ENCODE measurements at regions not wholly inside any gene's neighbourhood (a gene's known extent, or its start where the extent isn't known, plus 50 kb on each side); places are given as distances from the start of the nearest gene placed in this dataset.
"Not testable (repeated sequence)": the region's sequence is repeated elsewhere in the genome, so short reads cannot be mapped to it uniquely, and the experiment has no call there.

DNA sequence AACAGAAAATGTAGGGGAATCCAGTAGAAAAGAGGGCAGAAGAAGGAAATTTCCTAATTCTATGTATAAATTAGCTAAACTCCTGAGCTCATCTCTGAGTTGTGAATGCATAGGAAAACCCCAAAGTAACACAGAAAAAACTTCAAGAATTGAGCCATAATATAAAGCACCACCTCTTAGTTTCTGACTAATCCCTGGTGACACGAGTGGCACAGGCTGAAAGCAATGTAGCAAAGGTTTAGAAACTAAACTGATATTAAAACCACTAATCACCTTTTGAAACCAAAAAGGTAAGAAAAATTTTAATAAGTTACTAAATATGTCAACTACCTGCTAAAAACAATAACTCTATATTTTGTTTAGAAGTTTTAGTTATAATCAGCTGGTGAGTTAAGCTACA is 255.6 kb upstream of the NECTIN3 start:
- no peak for DNase-seq (ENCODE audit: low read depth in 4 of 4, low spot score in 2 of 4)

DNA sequence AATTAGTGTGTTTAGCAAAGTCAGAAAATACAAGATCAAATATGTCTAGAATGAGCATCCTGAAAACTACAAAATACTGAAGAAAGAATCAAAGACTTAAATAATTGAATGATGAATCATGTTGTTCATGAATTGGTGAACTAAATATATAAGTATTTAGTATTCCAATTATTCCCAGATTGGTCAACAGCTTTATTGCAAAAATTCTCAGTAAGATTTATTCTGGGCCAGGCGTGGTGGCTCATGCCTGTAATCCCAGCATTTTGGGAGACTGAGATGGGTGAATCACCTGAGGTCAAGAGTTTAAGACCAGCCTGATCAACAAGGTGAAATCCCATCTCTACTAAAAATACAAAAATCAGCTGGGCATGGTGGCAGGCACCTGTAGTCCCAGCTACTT is 250.0 kb upstream of the NECTIN3 start:
- DNase-seq (ENCODE audit: low read depth in 4 of 4, low spot score in 2 of 4) = no peak

GRCh38 chr3:110822971-110823370 is 248.6 kb upstream of the NECTIN3 start:
- no peak for DNase-seq (ENCODE audit: low read depth in 4 of 4, low spot score in 2 of 4)

DNA sequence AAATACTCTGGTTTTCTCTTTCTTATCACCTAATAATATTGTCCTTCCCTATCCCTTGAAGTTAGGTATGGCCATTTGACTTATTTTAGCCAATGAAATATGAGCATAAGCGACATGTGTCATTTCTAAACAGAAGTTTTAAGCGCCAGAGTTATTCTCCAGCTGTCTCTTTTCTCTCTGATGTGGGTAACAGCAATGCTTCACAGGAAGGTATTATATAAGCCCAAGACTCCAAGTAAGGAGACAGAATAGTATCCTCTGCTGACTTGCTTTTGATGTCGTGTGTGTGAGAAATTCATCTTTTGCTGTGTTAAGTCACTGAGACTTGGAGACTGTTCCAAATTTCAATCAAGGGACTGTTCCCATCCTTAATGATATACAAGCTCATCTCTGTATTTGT is 224.6 kb upstream of the NECTIN3 start:
- DNase-seq (ENCODE audit: low read depth in 4 of 4, low spot score in 2 of 4) = no peak

- no peak for DNase-seq (ENCODE audit: low read depth in 4 of 4, low spot score in 2 of 4)
Measured at GRCh38 chr3:110849064-110849463, 222.6 kb upstream of the NECTIN3 start.

- no peak for DNase-seq (ENCODE audit: low read depth in 4 of 4, low spot score in 2 of 4)
Measured at GRCh38 chr3:110851736-110852135, 219.9 kb upstream of the NECTIN3 start.

DNA sequence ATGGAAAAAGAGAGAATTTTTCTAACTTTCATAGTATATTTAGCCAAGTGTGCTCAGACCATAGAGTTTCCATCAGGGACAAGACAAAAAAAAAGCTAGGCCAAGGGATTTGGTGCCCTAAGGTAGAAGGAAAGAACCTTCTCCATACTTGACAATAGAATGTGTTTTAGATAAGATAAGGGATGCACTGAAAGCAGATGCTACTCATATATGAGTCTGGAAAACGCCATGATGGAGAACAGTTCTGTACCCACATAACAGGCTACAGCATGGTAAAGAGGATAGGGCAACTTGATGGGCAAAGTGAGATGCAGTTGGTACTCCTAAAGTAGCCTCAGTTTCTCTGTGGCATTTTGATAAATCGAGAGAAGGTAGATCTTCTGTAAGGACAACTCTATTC is 216.4 kb upstream of the NECTIN3 start:
- DNase-seq (ENCODE audit: low read depth in 4 of 4, low spot score in 2 of 4) = no peak

- no peak for DNase-seq (ENCODE audit: low read depth in 4 of 4, low spot score in 2 of 4)
Measured at GRCh38 chr3:110856916-110857315, 214.7 kb upstream of the NECTIN3 start.

- no peak for DNase-seq (ENCODE audit: low read depth in 4 of 4, low spot score in 2 of 4)
Measured at GRCh38 chr3:110858549-110858948, 213.1 kb upstream of the NECTIN3 start.

- no peak for DNase-seq (ENCODE audit: low read depth in 4 of 4, low spot score in 2 of 4)
Measured at GRCh38 chr3:110859336-110859735, 212.3 kb upstream of the NECTIN3 start.

GRCh38 chr3:110859993-110860392 is 211.6 kb upstream of the NECTIN3 start:
- no peak for DNase-seq (ENCODE audit: low read depth in 4 of 4, low spot score in 2 of 4)

DNA sequence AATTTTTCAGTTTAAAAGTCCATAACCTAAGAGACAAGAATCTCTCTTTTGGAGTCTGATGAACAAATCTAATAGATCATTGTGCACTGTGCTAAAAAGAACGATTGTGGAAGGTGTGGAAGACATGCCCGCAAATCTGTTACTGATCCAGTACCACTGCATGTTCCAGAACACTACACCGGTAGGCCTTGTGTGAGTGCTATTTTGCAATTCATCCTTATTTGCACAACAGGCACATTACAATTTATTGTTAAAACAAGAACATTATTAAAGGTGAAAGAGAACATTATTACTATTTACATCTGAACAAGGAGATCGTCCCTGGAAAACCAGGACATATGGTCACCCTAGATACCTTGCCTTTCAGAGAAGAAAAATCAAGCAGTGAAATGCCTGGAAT is 205.7 kb upstream of the NECTIN3 start:
- no peak for DNase-seq (ENCODE audit: low read depth in 4 of 4, low spot score in 2 of 4)

DNA sequence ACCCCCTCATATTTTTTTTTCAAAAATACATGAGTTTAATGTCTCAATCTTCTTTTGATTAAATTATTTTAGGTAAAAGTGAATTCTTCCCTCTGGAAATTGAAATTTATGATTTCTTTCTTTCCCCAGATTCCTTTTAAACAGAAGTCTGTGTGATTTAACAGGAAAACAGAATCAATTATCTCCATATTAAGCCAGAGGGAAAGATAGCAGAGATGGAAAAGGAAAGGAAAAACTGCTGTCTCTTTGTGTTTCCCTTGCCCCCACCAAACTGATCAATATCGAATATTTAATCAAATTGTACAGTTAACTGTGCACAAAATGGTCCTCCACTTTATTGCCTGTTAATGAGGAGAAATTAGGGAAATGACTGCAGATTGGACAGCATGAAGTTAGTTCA is 203.5 kb upstream of the NECTIN3 start:
- no peak for DNase-seq (ENCODE audit: low read depth in 4 of 4, low spot score in 2 of 4)

GRCh38 chr3:110869736-110870135 is 201.9 kb upstream of the NECTIN3 start:
- DNase-seq (ENCODE audit: low read depth in 4 of 4, low spot score in 2 of 4) = no peak

- DNase-seq (ENCODE audit: low read depth in 4 of 4, low spot score in 2 of 4) = no peak
Measured at GRCh38 chr3:110871869-110872268, 199.7 kb upstream of the NECTIN3 start.

DNA sequence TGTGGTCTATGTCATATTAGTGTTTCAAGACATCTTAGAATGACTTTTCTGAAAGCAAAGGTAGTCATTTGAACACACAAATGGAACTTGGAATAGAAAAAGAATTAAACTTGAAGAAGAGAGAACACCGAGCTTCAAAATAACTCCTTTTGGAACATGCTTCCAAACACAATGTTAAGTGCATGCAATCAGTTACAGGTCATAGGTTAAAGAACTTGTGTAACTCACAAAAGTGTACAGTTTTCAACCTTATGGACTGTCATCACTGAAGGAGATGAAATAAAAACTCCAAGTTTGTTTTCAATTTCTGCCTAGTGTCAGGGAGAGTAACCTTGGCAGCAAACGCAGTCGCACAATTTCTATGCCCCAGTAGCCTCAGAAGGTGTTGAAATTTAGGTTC is 192.9 kb upstream of the NECTIN3 start:
- no peak for DNase-seq (ENCODE audit: low read depth in 4 of 4, low spot score in 2 of 4)

GRCh38 chr3:110881069-110881468 is 190.5 kb upstream of the NECTIN3 start:
- DNase-seq (ENCODE audit: low read depth in 4 of 4, low spot score in 2 of 4) = no peak

GRCh38 chr3:110886222-110886893 is 185.3 kb upstream of the NECTIN3 start:
- DNase-seq (ENCODE audit: low read depth in 4 of 4, low spot score in 2 of 4) = no peak

DNA sequence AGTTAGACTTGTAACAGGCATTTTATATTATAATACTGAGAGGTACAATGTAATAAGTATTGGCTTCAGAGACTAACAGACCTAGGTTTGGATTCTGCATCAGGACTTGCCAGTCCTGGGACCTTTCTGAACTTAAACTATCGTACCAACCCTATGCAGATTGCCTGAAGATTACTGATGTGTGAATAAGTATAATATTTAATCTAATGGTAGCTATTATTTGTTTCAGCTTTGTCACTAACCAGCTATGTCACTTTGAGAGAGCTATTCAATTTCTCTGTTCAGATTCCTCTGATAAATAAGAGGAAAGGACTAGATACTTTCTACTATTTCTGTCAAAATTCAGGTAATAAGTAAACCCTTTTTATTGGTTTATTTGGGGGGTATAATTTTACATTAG is 184.4 kb upstream of the NECTIN3 start:
- no peak for DNase-seq (ENCODE audit: low read depth in 4 of 4, low spot score in 2 of 4)

DNA sequence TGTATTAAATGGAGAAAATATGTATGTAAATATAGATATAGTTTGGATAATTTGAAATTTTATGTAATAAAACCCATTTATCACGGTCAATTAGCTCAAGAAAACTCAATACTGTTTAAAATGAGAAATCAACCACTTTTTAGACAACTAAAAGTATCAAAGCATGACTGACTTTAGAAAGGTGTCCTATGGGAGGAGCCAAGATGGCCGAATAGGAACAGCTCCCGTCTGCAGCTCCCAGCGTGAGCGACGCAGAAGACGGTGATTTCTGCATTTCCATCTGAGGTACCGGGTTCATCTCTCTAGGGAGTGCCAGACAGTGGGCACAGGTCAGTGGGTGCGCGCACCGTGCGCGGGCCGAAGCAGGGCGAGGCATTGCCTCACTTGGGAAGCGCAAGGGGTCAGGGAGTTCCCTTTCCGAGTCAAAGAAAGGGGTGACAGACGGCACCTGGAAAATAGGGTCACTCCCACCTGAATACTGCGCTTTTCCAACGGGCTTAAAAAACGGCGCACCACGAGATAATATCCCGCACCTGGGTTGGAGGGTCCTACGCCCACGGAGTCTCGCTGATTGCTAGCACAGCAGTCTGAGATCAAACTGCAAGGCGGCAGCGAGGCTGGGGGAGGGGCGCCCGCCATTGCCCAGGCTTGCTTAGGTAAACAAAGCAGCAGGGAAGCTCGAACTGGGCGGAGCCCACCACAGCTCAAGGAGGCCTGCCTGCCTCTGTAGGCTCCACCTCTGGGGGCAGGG is 182.8 kb upstream of the NECTIN3 start:
- DNase-seq (ENCODE audit: low read depth in 4 of 4, low spot score in 2 of 4) = not testable (repeated sequence)

DNA sequence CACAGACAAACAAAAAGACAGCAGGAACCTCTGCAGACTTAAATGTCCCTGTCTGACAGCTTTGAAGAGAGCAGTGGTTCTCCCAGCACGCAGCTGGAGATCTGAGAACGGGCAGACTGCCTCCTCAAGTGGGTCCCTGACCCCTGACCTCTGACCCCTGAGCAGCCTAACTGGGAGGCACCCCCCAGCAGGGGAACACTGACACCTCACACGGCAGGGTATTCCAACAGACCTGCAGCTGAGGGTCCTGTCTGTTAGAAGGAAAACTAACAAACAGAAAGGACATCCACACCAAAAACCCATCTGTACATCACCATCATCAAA is 182.3 kb upstream of the NECTIN3 start:
- DNase-seq (ENCODE audit: low read depth in 4 of 4, low spot score in 2 of 4) = not testable (repeated sequence)

DNA sequence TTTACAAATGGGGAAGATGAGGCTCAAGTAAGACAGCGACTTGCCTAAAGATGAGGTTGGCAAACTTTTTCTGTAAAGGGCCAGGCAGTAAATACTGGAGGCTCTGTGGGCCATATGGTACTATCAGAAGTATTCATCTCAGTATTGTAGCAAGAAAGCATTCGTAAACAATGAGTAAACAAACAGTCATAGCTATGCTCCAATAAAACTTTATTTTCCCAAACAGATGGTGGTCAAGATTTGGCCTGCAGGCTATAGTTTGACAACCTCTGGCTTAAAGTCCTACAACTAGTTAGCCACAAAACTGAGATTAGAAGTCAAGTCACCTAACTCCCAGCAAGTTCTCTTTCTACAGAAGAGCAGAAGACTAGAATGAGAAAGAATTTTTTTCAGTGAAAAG is 177.0 kb upstream of the NECTIN3 start:
- DNase-seq (ENCODE audit: low read depth in 4 of 4, low spot score in 2 of 4) = no peak

- no peak for DNase-seq (ENCODE audit: low read depth in 4 of 4, low spot score in 2 of 4)
Measured at GRCh38 chr3:110895054-110895453, 176.6 kb upstream of the NECTIN3 start.

Data from left renal cortex interstitium (tissue), 4 donors.